ENCODE measurements at regions not wholly inside any gene's neighbourhood (a gene's known extent, or its start where the extent isn't known, plus 50 kb on each side); places are given as distances from the start of the nearest gene placed in this dataset.

GRCh38 chr2:2875296-2875695 is 502.3 kb downstream of the EIPR1 start:
- Histone ChIP-seq H3K27me3 (ENCODE audit: low read depth, low read length) (0 out of 2 replicates have a peak, but pooled peaks cover 3% of the 10 kb centered on the region), H3K4me3 (ENCODE audit: low read length) (no peak overlapping the region), H2AFZ (ENCODE audit: low read depth, low read length) (no peak overlapping the region), H3K79me2 (ENCODE audit: low read length) (no peaks in the 10 kb centered on the region), H3K4me2 (ENCODE audit: low read length) (no peak overlapping the region), H3K4me1 (ENCODE audit: low read length) (peaks cover 7% of the 10 kb centered on the region), H3K9me3 (ENCODE audit: insufficient read depth, low read length) (no peaks in the 10 kb centered on the region), H4K20me1 (ENCODE audit: insufficient read depth, low read length) (no peaks in the 10 kb centered on the region), H3K27ac (ENCODE audit: low read length) (no peak overlapping the region), H3K9ac (ENCODE audit: low read length) (no peak overlapping the region), H3K36me3 (replicated peaks; ENCODE audit: low read depth, low read length) (no peaks in the 10 kb centered on the region)
- no peak for TF ChIP-seq EZH2phosphoT487 (IDR thresholded peaks at IDR 0.05; ENCODE audit: low read depth)
- TF ChIP-seq, protein P1, sequence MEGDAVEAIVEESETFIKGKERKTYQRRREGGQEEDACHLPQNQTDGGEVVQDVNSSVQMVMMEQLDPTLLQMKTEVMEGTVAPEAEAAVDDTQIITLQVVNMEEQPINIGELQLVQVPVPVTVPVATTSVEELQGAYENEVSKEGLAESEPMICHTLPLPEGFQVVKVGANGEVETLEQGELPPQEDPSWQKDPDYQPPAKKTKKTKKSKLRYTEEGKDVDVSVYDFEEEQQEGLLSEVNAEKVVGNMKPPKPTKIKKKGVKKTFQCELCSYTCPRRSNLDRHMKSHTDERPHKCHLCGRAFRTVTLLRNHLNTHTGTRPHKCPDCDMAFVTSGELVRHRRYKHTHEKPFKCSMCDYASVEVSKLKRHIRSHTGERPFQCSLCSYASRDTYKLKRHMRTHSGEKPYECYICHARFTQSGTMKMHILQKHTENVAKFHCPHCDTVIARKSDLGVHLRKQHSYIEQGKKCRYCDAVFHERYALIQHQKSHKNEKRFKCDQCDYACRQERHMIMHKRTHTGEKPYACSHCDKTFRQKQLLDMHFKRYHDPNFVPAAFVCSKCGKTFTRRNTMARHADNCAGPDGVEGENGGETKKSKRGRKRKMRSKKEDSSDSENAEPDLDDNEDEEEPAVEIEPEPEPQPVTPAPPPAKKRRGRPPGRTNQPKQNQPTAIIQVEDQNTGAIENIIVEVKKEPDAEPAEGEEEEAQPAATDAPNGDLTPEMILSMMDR (IDR thresholded peaks at IDR 0.05; ENCODE audit: low read depth, low read length), result no peak

DNA sequence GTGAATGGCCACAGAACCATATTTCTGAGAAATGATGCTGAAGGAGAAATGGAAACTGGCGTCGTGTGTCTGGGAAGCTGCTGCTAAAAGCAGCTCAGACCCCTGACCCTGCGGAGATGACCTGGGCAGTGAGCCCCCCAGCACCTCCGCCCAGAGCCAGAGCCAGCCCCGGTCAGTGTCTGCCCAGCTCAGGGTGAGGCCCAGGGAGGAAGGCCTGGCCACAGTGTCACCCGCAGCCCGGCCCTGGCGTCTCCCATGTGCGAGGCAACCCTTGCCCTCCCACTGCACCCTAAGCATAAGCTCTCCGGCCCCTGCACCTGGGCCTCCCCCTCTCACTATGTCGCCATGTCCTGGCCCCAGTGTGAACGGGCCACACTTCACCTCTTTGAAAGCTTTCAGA is 502.8 kb downstream of the EIPR1 start:
- Histone ChIP-seq H3K27ac (ENCODE audit: low read length) (no peak overlapping the region), H3K4me2 (ENCODE audit: low read length) (no peak overlapping the region), H4K20me1 (ENCODE audit: insufficient read depth, low read length) (no peaks in the 10 kb centered on the region), H3K27me3 (ENCODE audit: low read depth, low read length) (0 out of 2 replicates have a peak, but pooled peaks cover 3% of the 10 kb centered on the region), H3K9me3 (ENCODE audit: insufficient read depth, low read length) (no peaks in the 10 kb centered on the region), H3K4me3 (ENCODE audit: low read length) (no peak overlapping the region), H3K4me1 (ENCODE audit: low read length) (peaks cover 2% of the 10 kb centered on the region), H3K79me2 (ENCODE audit: low read length) (no peaks in the 10 kb centered on the region), H3K9ac (ENCODE audit: low read length) (no peak overlapping the region), H3K36me3 (replicated peaks; ENCODE audit: low read depth, low read length) (no peaks in the 10 kb centered on the region), H2AFZ (ENCODE audit: low read depth, low read length) (no peak overlapping the region)
- TF ChIP-seq, protein P1 (IDR thresholded peaks at IDR 0.05; ENCODE audit: low read depth, low read length), result no peak
- no peak for TF ChIP-seq EZH2phosphoT487 (IDR thresholded peaks at IDR 0.05; ENCODE audit: low read depth)

DNA sequence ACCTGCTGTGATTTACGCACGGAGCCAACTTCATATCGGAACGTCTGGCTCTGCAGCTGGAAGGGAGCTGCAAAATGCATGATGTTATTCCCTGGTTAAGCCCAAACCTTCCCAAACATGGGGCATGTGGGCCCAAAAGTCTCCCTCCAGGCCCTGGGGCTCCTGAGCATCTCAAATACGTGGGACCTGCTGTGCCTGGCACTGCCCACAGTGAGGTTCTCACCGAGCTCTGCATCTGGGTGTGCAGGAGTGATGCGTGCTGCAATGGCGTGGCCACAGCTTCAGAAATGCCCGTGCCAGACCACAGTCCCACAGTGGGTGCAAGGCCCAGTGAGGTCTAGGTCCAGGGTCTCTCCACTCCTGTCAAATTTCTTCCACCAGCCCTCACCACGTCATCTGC is 503.3 kb downstream of the EIPR1 start:
- Histone ChIP-seq H3K36me3 (replicated peaks; ENCODE audit: low read depth, low read length) (no peaks in the 10 kb centered on the region), H4K20me1 (ENCODE audit: insufficient read depth, low read length) (no peaks in the 10 kb centered on the region), H3K4me2 (ENCODE audit: low read length) (no peak overlapping the region), H3K4me3 (ENCODE audit: low read length) (no peak overlapping the region), H3K79me2 (ENCODE audit: low read length) (no peaks in the 10 kb centered on the region), H3K27me3 (ENCODE audit: low read depth, low read length) (0 out of 2 replicates have a peak, but pooled peaks cover 3% of the 10 kb centered on the region), H3K9me3 (ENCODE audit: insufficient read depth, low read length) (no peaks in the 10 kb centered on the region), H3K4me1 (ENCODE audit: low read length) (no peaks in the 10 kb centered on the region; the same call in 1 of the 2 replicates), H3K27ac (ENCODE audit: low read length) (no peak overlapping the region), H3K9ac (ENCODE audit: low read length) (no peak overlapping the region), H2AFZ (ENCODE audit: low read depth, low read length) (no peak overlapping the region)
- TF ChIP-seq EZH2phosphoT487 (IDR thresholded peaks at IDR 0.05; ENCODE audit: low read depth), result no peak
- TF ChIP-seq, protein P1 (IDR thresholded peaks at IDR 0.05; ENCODE audit: low read depth, low read length), result no peak

DNA sequence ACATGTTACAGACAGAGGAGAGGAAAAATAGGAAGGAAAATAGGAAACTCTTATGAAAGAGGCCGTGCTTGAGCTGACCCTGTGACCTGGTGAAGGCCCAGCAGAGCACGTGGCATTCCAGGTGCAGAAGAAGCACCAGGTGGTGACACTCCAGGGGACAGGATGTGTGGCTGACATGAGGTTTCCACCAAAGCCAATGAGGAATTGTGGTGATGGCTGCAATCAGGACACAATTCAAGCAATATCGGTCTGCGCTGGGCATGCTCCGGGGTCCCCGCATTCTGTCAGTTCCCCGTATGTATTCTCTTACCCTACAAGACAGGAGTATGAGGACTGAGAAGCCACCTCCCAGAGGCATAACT is 504.2 kb downstream of the EIPR1 start:
- H3K9ac ChIP-seq (ENCODE audit: low read length), result no peak overlapping the region
- 0 out of 2 replicates have a peak, but pooled peaks cover 3% of the 10 kb centered on the region for H3K27me3 ChIP-seq (ENCODE audit: low read depth, low read length)
- no peak overlapping the region for H3K4me2 ChIP-seq (ENCODE audit: low read length)
- H4K20me1 ChIP-seq (ENCODE audit: insufficient read depth, low read length), result no peaks in the 10 kb centered on the region
- H3K4me3 ChIP-seq (ENCODE audit: low read length), result no peak overlapping the region
- no peaks in the 10 kb centered on the region for H3K9me3 ChIP-seq (ENCODE audit: insufficient read depth, low read length)
- no peaks in the 10 kb centered on the region for H3K36me3 ChIP-seq (replicated peaks; ENCODE audit: low read depth, low read length)
- no peak overlapping the region for H2AFZ ChIP-seq (ENCODE audit: low read depth, low read length)
- no peaks in the 10 kb centered on the region for H3K4me1 ChIP-seq (ENCODE audit: low read length)
- no peaks in the 10 kb centered on the region for H3K79me2 ChIP-seq (ENCODE audit: low read length)
- no peak overlapping the region for H3K27ac ChIP-seq (ENCODE audit: low read length)
- TF ChIP-seq, protein P1 (IDR thresholded peaks at IDR 0.05; ENCODE audit: low read depth, low read length), result no peak
